ENCODE measurements at regions not wholly inside any gene's neighbourhood (a gene's known extent, or its start where the extent isn't known, plus 50 kb on each side); places are given as distances from the start of the nearest gene placed in this dataset.

GRCh38 chr3:126269354-126269753, 87.9 kb downstream of the KLF15 start:
- Histone ChIP-seq H3K4me3 (no peak overlapping the region), H3K4me1 (peaks cover 5 to 43% (median 27%) of the 10 kb centered on the region in 9 donors), H3K27ac (peak overlapping the region in 9 of 10 donors; percentile 76 to 94 (median 88)), H3K36me3 (no peaks in the 10 kb centered on the region), H3K9me3 (no peaks in the 10 kb centered on the region), H3K27me3 (peaks cover 0 to 18% (median 0%) of the 10 kb centered on the region in 7 donors)
- no peak for TF ChIP-seq CTCF (IDR thresholded peaks at IDR 0.05)
- intact Hi-C loops (cut with DNase I) = loop anchor here in 3 of 10 donors (5.0 to 10.0 kb wide), 3 partner anchors 85 to 205 kb away; partner anchors contain the start of genes KLF15 (in 2 of the 3) and ZXDC (in 1 of the 3)
- DNase-seq = no peak
- WGBS, 2 donors = 71 to 80% methylated on average over 4 of the region's 4 CpGs
- no peak for ATAC-seq

GRCh38 chr3:126268866-126269265, 88.3 kb downstream of the KLF15 start:
- H3K4me3 ChIP-seq = no peak overlapping the region
- ATAC-seq (no peak), DNase-seq (no peak)
- TF ChIP-seq CTCF (IDR thresholded peaks at IDR 0.05) = no peak
- intact Hi-C loops (cut with DNase I) = loop anchor here in 3 of 10 donors (5.0 to 10.0 kb wide), 3 partner anchors 86 to 206 kb away; partner anchors contain the start of genes KLF15 (in 2 of the 3) and ZXDC (in 1 of the 3)
- H3K36me3 ChIP-seq = no peaks in the 10 kb centered on the region
- 73 to 92% methylated on average over 3 of the region's 3 CpGs for WGBS, 2 donors
- peak overlapping the region in 9 of 10 donors; percentile 76 to 94 (median 88) for H3K27ac ChIP-seq
- H3K9me3 ChIP-seq = no peaks in the 10 kb centered on the region
- H3K4me1 ChIP-seq = peaks cover 5 to 43% (median 27%) of the 10 kb centered on the region in 9 donors
- H3K27me3 ChIP-seq = peaks cover 0 to 18% (median 0%) of the 10 kb centered on the region in 7 donors

- Histone ChIP-seq H3K9me3 (no peaks in the 10 kb centered on the region), H3K27ac (peak overlapping the region; percentile 71 to 94 (median 88)), H3K36me3 (no peaks in the 10 kb centered on the region), H3K27me3 (peaks cover 0 to 18% (median 0%) of the 10 kb centered on the region in 7 donors), H3K4me1 (peaks cover 5 to 43% (median 27%) of the 10 kb centered on the region in 9 donors), H3K4me3 (peak overlapping the region in 8 of 10 donors; percentile 26 to 56 (median 45))
- no peak for DNase-seq
- ATAC-seq = peak in 1 of 8 donors; percentile 2
- TF ChIP-seq CTCF (IDR thresholded peaks at IDR 0.05) = no peak
- intact Hi-C loops (cut with DNase I) = loop anchor here in 7 of 10 donors (1.0 to 10.0 kb wide), 6 partner anchors 87 to 207 kb away; partner anchors contain the start of genes KLF15 (in 6 of the 7) and ZXDC (in 1 of the 7)
- 64 to 68% methylated on average over 15 of the region's 15 CpGs for WGBS, 2 donors
Observed at GRCh38 chr3:126267976-126268615, 87.7 kb upstream of the ALDH1L1 start.

- intact Hi-C loops (cut with DNase I) = loop anchor here in 7 of 10 donors (1.0 to 10.0 kb wide), 6 partner anchors 87 to 207 kb away; partner anchors contain the start of genes KLF15 (in 6 of the 7) and ZXDC (in 1 of the 7)
- peaks cover 5 to 43% (median 27%) of the 10 kb centered on the region in 9 donors for H3K4me1 ChIP-seq
Observed at GRCh38 chr3:126267169-126267975, 87.0 kb upstream of the ALDH1L1 start.

More at GRCh38 chr3:126267169-126267975, 87.0 kb upstream of the ALDH1L1 start:
- ATAC-seq = peak; percentile 67 to 83 (median 79)
- Histone ChIP-seq H3K27me3 (peaks cover 0 to 18% (median 0%) of the 10 kb centered on the region in 7 donors), H3K36me3 (no peaks in the 10 kb centered on the region), H3K4me3 (peak overlapping the region in 9 of 10 donors; percentile 19 to 56 (median 45)), H3K9me3 (no peaks in the 10 kb centered on the region), H3K27ac (peak overlapping the region; percentile 71 to 94 (median 88))
- DNase-seq = peak; percentile 45 to 77
- WGBS, 2 donors = 2% methylated on average over 61 to 62 of the region's 62 CpGs
- peak in 4 of 9 donors; percentile 6 to 46 (median 36) for TF ChIP-seq CTCF (IDR thresholded peaks at IDR 0.05)
